ENCODE measurements at regions not wholly inside any gene's neighbourhood (a gene's known extent, or its start where the extent isn't known, plus 50 kb on each side); places are given as distances from the start of the nearest gene placed in this dataset.
"Not testable (repeated sequence)": the region's sequence is repeated elsewhere in the genome, so short reads cannot be mapped to it uniquely, and the experiment has no call there.

GRCh38 chr3:75609598-75609997 is 54.5 kb upstream of the FRG2C start:
- H3K4me3 ChIP-seq (ENCODE audit: control insufficient read depth in 2 of 3, extremely low read depth in 1 of 3, insufficient read depth in 2 of 3, low read depth in 1 of 3, low read length in 3 of 3); H3K79me2 ChIP-seq (ENCODE audit: control insufficient read depth, insufficient read depth, low read length); H4K20me1 ChIP-seq (ENCODE audit: control insufficient read depth, extremely low read depth, insufficient read depth, low read length); H3K27me3 ChIP-seq (ENCODE audit: control insufficient read depth, extremely low read depth, insufficient read depth, low read length); H3K27ac ChIP-seq (ENCODE audit: control insufficient read depth, insufficient read depth, low read length); H2AFZ ChIP-seq (ENCODE audit: control insufficient read depth, low read length); H3K9ac ChIP-seq (ENCODE audit: control insufficient read depth, extremely low read depth, insufficient read depth, low read length); H3K36me3 ChIP-seq (ENCODE audit: control insufficient read depth in 2 of 2, extremely low read depth in 1 of 2, insufficient read depth in 2 of 2, low read length in 2 of 2); DNase-seq (ENCODE audit: low read depth, low spot score); H3K4me2 ChIP-seq (ENCODE audit: control insufficient read depth, extremely low read depth, insufficient read depth, low read depth, low read length); FAIRE-seq; H3K4me1 ChIP-seq (ENCODE audit: control insufficient read depth, extremely low read depth, insufficient read depth, low read length); dilution Hi-C loops (cut with MboI; ENCODE audit: extremely low pct_ligation_motif_present, low sequenced_read_pairs); H3K9me3 ChIP-seq (ENCODE audit: control insufficient read depth, low read depth, low read length); H3K9me1 ChIP-seq (ENCODE audit: control insufficient read depth, extremely low read depth, insufficient read depth, low read length): not testable (repeated sequence)

GRCh38 chr3:75610773-75611172 is 53.4 kb upstream of the FRG2C start:
- dilution Hi-C loops (cut with MboI; ENCODE audit: extremely low pct_ligation_motif_present, low sequenced_read_pairs), result no loop called here
- Histone ChIP-seq H3K27ac (ENCODE audit: control insufficient read depth, insufficient read depth, low read length) (no peak overlapping the region), H3K4me3 (ENCODE audit: control insufficient read depth in 2 of 3, extremely low read depth in 1 of 3, insufficient read depth in 2 of 3, low read depth in 1 of 3, low read length in 3 of 3) (no peak overlapping the region), H2AFZ (ENCODE audit: control insufficient read depth, low read length) (no peak overlapping the region), H3K4me1 (ENCODE audit: control insufficient read depth, extremely low read depth, insufficient read depth, low read length) (no peaks in the 10 kb centered on the region), H4K20me1 (ENCODE audit: control insufficient read depth, extremely low read depth, insufficient read depth, low read length) (no peaks in the 10 kb centered on the region), H3K36me3 (ENCODE audit: control insufficient read depth in 2 of 2, extremely low read depth in 1 of 2, insufficient read depth in 2 of 2, low read length in 2 of 2) (no peaks in the 10 kb centered on the region), H3K4me2 (ENCODE audit: control insufficient read depth, extremely low read depth, insufficient read depth, low read depth, low read length) (no peak overlapping the region), H3K9me1 (ENCODE audit: control insufficient read depth, extremely low read depth, insufficient read depth, low read length) (no peaks in the 10 kb centered on the region), H3K79me2 (ENCODE audit: control insufficient read depth, insufficient read depth, low read length) (no peaks in the 10 kb centered on the region), H3K27me3 (ENCODE audit: control insufficient read depth, extremely low read depth, insufficient read depth, low read length) (no peaks in the 10 kb centered on the region), H3K9me3 (ENCODE audit: control insufficient read depth, low read depth, low read length) (no peaks in the 10 kb centered on the region), H3K9ac (ENCODE audit: control insufficient read depth, extremely low read depth, insufficient read depth, low read length) (no peak overlapping the region)
- FAIRE-seq (no peak), DNase-seq (ENCODE audit: low read depth, low spot score) (no peak)
- TF ChIP-seq CTCF (optimal IDR thresholded peaks at IDR 0.05 in 1 of 3, IDR thresholded peaks at IDR 0.05 in 1 of 3, conservative IDR thresholded peaks at IDR 0.05 in 1 of 3; ENCODE audit: extremely low read depth in 1 of 3, insufficient read depth in 2 of 3, low read length in 3 of 3) (no peak), EZH2 (IDR thresholded peaks at IDR 0.05; ENCODE audit: low read length) (no peak)

- H3K9me1 ChIP-seq (ENCODE audit: control insufficient read depth, extremely low read depth, insufficient read depth, low read length); DNase-seq (ENCODE audit: low read depth, low spot score); H3K27ac ChIP-seq (ENCODE audit: control insufficient read depth, insufficient read depth, low read length); H3K4me3 ChIP-seq (ENCODE audit: control insufficient read depth in 2 of 3, extremely low read depth in 1 of 3, insufficient read depth in 2 of 3, low read depth in 1 of 3, low read length in 3 of 3); FAIRE-seq; H2AFZ ChIP-seq (ENCODE audit: control insufficient read depth, low read length); H3K36me3 ChIP-seq (ENCODE audit: control insufficient read depth in 2 of 2, extremely low read depth in 1 of 2, insufficient read depth in 2 of 2, low read length in 2 of 2); H3K4me2 ChIP-seq (ENCODE audit: control insufficient read depth, extremely low read depth, insufficient read depth, low read depth, low read length); H3K9ac ChIP-seq (ENCODE audit: control insufficient read depth, extremely low read depth, insufficient read depth, low read length); H3K79me2 ChIP-seq (ENCODE audit: control insufficient read depth, insufficient read depth, low read length); H3K27me3 ChIP-seq (ENCODE audit: control insufficient read depth, extremely low read depth, insufficient read depth, low read length); H4K20me1 ChIP-seq (ENCODE audit: control insufficient read depth, extremely low read depth, insufficient read depth, low read length); H3K4me1 ChIP-seq (ENCODE audit: control insufficient read depth, extremely low read depth, insufficient read depth, low read length); dilution Hi-C loops (cut with MboI; ENCODE audit: extremely low pct_ligation_motif_present, low sequenced_read_pairs); H3K9me3 ChIP-seq (ENCODE audit: control insufficient read depth, low read depth, low read length): not testable (repeated sequence)
Observed at GRCh38 chr3:75611724-75612460, 52.2 kb upstream of the FRG2C start.

Small RNA genes lying in the stretch of these regions (small RNA-seq; reads per million reads assigned to genes)
- gene AC139453.1 (ENCODE audit: insufficient read length in 3 of 3, low read depth in 3 of 3, low replicate concordance in 1 of 3) (0 reads per million in 3 experiments), gene LSP1P2 (ENCODE audit: insufficient read length in 3 of 3, low read depth in 3 of 3, low replicate concordance in 1 of 3) (0 reads per million in 3 experiments), gene MIR4444-2 (ENCODE audit: insufficient read length in 3 of 3, low read depth in 3 of 3, low replicate concordance in 1 of 3) (0 reads per million in 3 experiments), gene RN7SL294P (ENCODE audit: insufficient read length in 3 of 3, low read depth in 3 of 3, low replicate concordance in 1 of 3) (0 reads per million in 3 experiments), gene SNRPCP10 (ENCODE audit: insufficient read length in 3 of 3, low read depth in 3 of 3, low replicate concordance in 1 of 3) (0 reads per million in 3 experiments)

Measured in keratinocyte (primary cell).